Fibroblast of skin of right quadriceps (primary cell): ENCODE measurements at regions not wholly inside any gene's neighbourhood (a gene's known extent, or its start where the extent isn't known, plus 50 kb on each side); places are given as distances from the start of the nearest gene placed in this dataset.
"Not testable (repeated sequence)": the region's sequence is repeated elsewhere in the genome, so short reads cannot be mapped to it uniquely, and the experiment has no call there.

ENCODE experiments used
- DNase-seq: peaks from one replicate; pipeline ENCODE4 v3.0.0-alpha.2; 2013

- not testable (repeated sequence) for DNase-seq
These were observed 141.6 kb downstream of the FZD1 start for GRCh38 chr7:91405873-91406272.

- DNase-seq = no peak
These were observed 143.7 kb downstream of the FZD1 start for GRCh38 chr7:91407942-91408341.

- DNase-seq = no peak
These were observed 144.3 kb downstream of the FZD1 start for GRCh38 chr7:91408388-91409154.

GRCh38 chr7:91411060-91411459 is 146.8 kb downstream of the FZD1 start:
- DNase-seq = no peak

- DNase-seq = no peak
These were observed 148.1 kb downstream of the FZD1 start for GRCh38 chr7:91412298-91412697.

GRCh38 chr7:91414734-91415133 is 150.5 kb downstream of the FZD1 start:
- no peak for DNase-seq

- DNase-seq = no peak
These were observed 152.1 kb downstream of the FZD1 start for GRCh38 chr7:91416155-91416865.

- DNase-seq = no peak
These were observed 156.4 kb downstream of the FZD1 start for GRCh38 chr7:91420606-91421005.

GRCh38 chr7:91421018-91421417 is 156.8 kb downstream of the FZD1 start:
- no peak for DNase-seq

GRCh38 chr7:91424371-91424770 is 160.1 kb downstream of the FZD1 start:
- DNase-seq = no peak

GRCh38 chr7:91425149-91425548 is 160.9 kb downstream of the FZD1 start:
- no peak for DNase-seq

GRCh38 chr7:91427051-91427450 is 162.8 kb downstream of the FZD1 start:
- no peak for DNase-seq

- peak; percentile 34 for DNase-seq
These were observed 167.4 kb downstream of the FZD1 start for GRCh38 chr7:91431601-91432000.

- DNase-seq = peak; percentile 82
These were observed 170.6 kb downstream of the FZD1 start for GRCh38 chr7:91434836-91435235.

GRCh38 chr7:91435381-91436059 is 171.3 kb downstream of the FZD1 start:
- DNase-seq = peak; percentile 61

- no peak for DNase-seq
These were observed 172.4 kb downstream of the FZD1 start for GRCh38 chr7:91436655-91437054.

GRCh38 chr7:91440198-91440597 is 176.0 kb downstream of the FZD1 start:
- not testable (repeated sequence) for DNase-seq

- DNase-seq = no peak
These were observed 179.6 kb downstream of the FZD1 start for GRCh38 chr7:91443862-91444261.

- DNase-seq = no peak
These were observed 182.6 kb downstream of the FZD1 start for GRCh38 chr7:91446819-91447218.

GRCh38 chr7:91455411-91455810 is 191.2 kb downstream of the FZD1 start:
- DNase-seq = no peak

- no peak for DNase-seq
These were observed 193.0 kb downstream of the FZD1 start for GRCh38 chr7:91457208-91457607.

- no peak for DNase-seq
These were observed 195.3 kb downstream of the FZD1 start for GRCh38 chr7:91459539-91459938.

GRCh38 chr7:91462316-91462715 is 198.1 kb downstream of the FZD1 start:
- DNase-seq = no peak

GRCh38 chr7:91463330-91463729 is 199.1 kb downstream of the FZD1 start:
- DNase-seq = no peak
